ENCODE measurements at regions not wholly inside any gene's neighbourhood (a gene's known extent, or its start where the extent isn't known, plus 50 kb on each side); places are given as distances from the start of the nearest gene placed in this dataset.

- TF ChIP-seq EZH2 (IDR thresholded peaks at IDR 0.05; ENCODE audit: borderline replicate concordance, low read depth, low read length, severe bottlenecking), result no peak
- no peak for TF ChIP-seq CTCF (IDR thresholded peaks at IDR 0.05; ENCODE audit: extremely low read depth in 1 of 2, insufficient read depth in 1 of 2, low read depth in 1 of 2, low read length in 2 of 2)
- TF ChIP-seq POLR2A (IDR thresholded peaks at IDR 0.05; ENCODE audit: low read depth, low read length), result no peak
- no peak for TF ChIP-seq MYC (IDR thresholded peaks at IDR 0.05; ENCODE audit: low read depth, low read length)
- no peak for TF ChIP-seq POLR2AphosphoS5 (IDR thresholded peaks at IDR 0.05; ENCODE audit: insufficient read depth, low read depth, low read length)
- TF ChIP-seq MAX (IDR thresholded peaks at IDR 0.05; ENCODE audit: insufficient read depth, insufficient read length), result no peak
- TF ChIP-seq JUN (IDR thresholded peaks at IDR 0.05; ENCODE audit: borderline replicate concordance, insufficient read depth, insufficient read length, low read depth), result no peak
- no peak for TF ChIP-seq FOS (IDR thresholded peaks at IDR 0.05; ENCODE audit: borderline replicate concordance, insufficient read depth, low read length)
These were observed 599.9 kb upstream of the NXPH2 start for GRCh38 chr2:139380051-139380450.
